ENCODE measurements at regions not wholly inside any gene's neighbourhood (a gene's known extent, or its start where the extent isn't known, plus 50 kb on each side); places are given as distances from the start of the nearest gene placed in this dataset.

DNA sequence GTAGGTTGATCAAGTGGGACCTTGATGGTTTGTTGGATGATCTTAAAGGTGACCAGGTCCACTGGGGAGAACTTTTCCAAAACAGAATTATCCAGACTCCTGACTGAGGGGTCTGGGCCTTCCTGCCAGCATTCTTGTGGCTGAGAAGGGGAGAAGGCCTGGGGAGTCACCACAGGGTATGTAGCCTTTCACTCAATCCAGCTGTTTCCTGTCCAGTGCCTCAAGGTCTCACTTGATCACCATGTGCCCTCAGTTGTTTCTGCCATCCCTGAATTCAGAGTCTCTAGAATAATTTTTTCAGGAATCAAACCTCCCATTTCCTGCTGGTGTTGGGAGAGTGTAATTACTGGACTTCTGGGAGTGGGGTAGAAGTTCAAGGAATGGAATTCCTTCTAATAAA is 54.4 kb upstream of the TANC1 start:
- TF ChIP-seq, protein P1, sequence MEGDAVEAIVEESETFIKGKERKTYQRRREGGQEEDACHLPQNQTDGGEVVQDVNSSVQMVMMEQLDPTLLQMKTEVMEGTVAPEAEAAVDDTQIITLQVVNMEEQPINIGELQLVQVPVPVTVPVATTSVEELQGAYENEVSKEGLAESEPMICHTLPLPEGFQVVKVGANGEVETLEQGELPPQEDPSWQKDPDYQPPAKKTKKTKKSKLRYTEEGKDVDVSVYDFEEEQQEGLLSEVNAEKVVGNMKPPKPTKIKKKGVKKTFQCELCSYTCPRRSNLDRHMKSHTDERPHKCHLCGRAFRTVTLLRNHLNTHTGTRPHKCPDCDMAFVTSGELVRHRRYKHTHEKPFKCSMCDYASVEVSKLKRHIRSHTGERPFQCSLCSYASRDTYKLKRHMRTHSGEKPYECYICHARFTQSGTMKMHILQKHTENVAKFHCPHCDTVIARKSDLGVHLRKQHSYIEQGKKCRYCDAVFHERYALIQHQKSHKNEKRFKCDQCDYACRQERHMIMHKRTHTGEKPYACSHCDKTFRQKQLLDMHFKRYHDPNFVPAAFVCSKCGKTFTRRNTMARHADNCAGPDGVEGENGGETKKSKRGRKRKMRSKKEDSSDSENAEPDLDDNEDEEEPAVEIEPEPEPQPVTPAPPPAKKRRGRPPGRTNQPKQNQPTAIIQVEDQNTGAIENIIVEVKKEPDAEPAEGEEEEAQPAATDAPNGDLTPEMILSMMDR (IDR thresholded peaks at IDR 0.05 in 4 of 5, conservative IDR thresholded peaks at IDR 0.05 in 1 of 5): no peak
- TF ChIP-seq POLR2A (IDR thresholded peaks at IDR 0.05): no peak

Data from gastrocnemius medialis (tissue), 4 donors.